ENCODE measurements at regions not wholly inside any gene's neighbourhood (a gene's known extent, or its start where the extent isn't known, plus 50 kb on each side); places are given as distances from the start of the nearest gene placed in this dataset.

GRCh38 chr10:111871458-111871857 lies 312.1 kb downstream of the GPAM start:
- no peaks in the 10 kb centered on the region for H3K27me3 Mint-ChIP-seq (ENCODE audit: low read depth)
- ATAC-seq: no peak
- H3K27ac Mint-ChIP-seq: no peak overlapping the region
- peaks cover 20% of the 10 kb centered on the region for H3K36me3 Mint-ChIP-seq
- no peak for DNase-seq (ENCODE audit: low spot score)
- H3K4me1 Mint-ChIP-seq: peaks cover 14% of the 10 kb centered on the region
- ChIA-PET POLR2A (no interaction called here), CTCF (no interaction called here)
- peaks cover 29% of the 10 kb centered on the region for H3K9me3 Mint-ChIP-seq
- TF ChIP-seq TEAD1 (CRISPR knock-in tag; IDR thresholded peaks at IDR 0.05) (no peak), NR3C1 (CRISPR knock-in tag; conservative IDR thresholded peaks at IDR 0.05; ENCODE audit: low read depth) (no peak), AR (CRISPR knock-in tag; IDR thresholded peaks at IDR 0.05) (no peak), CBFB (CRISPR knock-in tag; IDR thresholded peaks at IDR 0.05; ENCODE audit: low read depth) (no peak)
- H3K4me3 Mint-ChIP-seq: no peak overlapping the region

DNA sequence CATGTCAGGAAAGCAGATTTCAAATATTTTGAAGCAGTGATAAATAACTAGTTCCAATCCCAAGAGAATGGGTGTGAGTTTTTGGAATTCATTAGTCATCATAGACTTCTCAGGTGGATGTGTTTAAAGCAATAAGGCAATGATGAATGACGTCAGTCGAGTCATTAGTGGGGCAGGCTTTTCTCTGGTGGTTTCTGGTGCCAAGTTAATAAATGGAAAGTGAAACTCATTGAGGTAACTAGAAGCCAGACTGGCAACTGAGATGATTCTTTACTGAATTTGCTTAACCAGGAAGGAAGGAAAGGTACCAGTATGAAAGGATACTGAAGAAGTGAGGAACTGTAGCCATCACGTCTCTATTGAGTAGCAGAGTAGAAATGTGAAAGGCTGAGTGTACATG lies 311.0 kb downstream of the GPAM start:
- H3K27me3 Mint-ChIP-seq (ENCODE audit: low read depth): no peaks in the 10 kb centered on the region
- H3K27ac Mint-ChIP-seq: no peak overlapping the region
- H3K4me3 Mint-ChIP-seq: no peak overlapping the region
- ATAC-seq (no peak), DNase-seq (ENCODE audit: low spot score) (no peak)
- ChIA-PET POLR2A (no interaction called here), CTCF (no interaction called here)
- peaks cover 30% of the 10 kb centered on the region for H3K9me3 Mint-ChIP-seq
- no peak for TF ChIP-seq SOX15 (CRISPR knock-in tag; IDR thresholded peaks at IDR 0.05)
- TF ChIP-seq ZNF263 (CRISPR knock-in tag; IDR thresholded peaks at IDR 0.05; ENCODE audit: low read depth): no peak
- no peak for TF ChIP-seq GTF2I (CRISPR knock-in tag; conservative IDR thresholded peaks at IDR 0.05)
- no peak for TF ChIP-seq TCF7 (CRISPR knock-in tag; IDR thresholded peaks at IDR 0.05; ENCODE audit: low read depth)
- no peak for TF ChIP-seq ZNF121 (CRISPR knock-in tag; IDR thresholded peaks at IDR 0.05)
- TF ChIP-seq ZNF219 (CRISPR knock-in tag; IDR thresholded peaks at IDR 0.05; ENCODE audit: borderline replicate concordance): no peak
- TF ChIP-seq ATF1 (CRISPR knock-in tag; IDR thresholded peaks at IDR 0.05): no peak
- no peak for TF ChIP-seq NFATC4 (CRISPR knock-in tag; IDR thresholded peaks at IDR 0.05)
- TF ChIP-seq IRF2 (CRISPR knock-in tag; IDR thresholded peaks at IDR 0.05; ENCODE audit: borderline replicate concordance, low read depth): no peak
- TF ChIP-seq JUN (CRISPR knock-in tag; IDR thresholded peaks at IDR 0.05): no peak
- no peak for TF ChIP-seq ARID4B (CRISPR knock-in tag; IDR thresholded peaks at IDR 0.05; ENCODE audit: borderline replicate concordance)
- no peak for TF ChIP-seq SMAD3 (CRISPR knock-in tag; IDR thresholded peaks at IDR 0.05; ENCODE audit: borderline replicate concordance)
- TF ChIP-seq ZNF423 (CRISPR knock-in tag; IDR thresholded peaks at IDR 0.05): no peak
- TF ChIP-seq STAT6 (CRISPR knock-in tag; conservative IDR thresholded peaks at IDR 0.05; ENCODE audit: low read depth): no peak
- TF ChIP-seq, protein P1, sequence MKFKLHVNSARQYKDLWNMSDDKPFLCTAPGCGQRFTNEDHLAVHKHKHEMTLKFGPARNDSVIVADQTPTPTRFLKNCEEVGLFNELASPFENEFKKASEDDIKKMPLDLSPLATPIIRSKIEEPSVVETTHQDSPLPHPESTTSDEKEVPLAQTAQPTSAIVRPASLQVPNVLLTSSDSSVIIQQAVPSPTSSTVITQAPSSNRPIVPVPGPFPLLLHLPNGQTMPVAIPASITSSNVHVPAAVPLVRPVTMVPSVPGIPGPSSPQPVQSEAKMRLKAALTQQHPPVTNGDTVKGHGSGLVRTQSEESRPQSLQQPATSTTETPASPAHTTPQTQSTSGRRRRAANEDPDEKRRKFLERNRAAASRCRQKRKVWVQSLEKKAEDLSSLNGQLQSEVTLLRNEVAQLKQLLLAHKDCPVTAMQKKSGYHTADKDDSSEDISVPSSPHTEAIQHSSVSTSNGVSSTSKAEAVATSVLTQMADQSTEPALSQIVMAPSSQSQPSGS (CRISPR knock-in tag; IDR thresholded peaks at IDR 0.05; ENCODE audit: borderline replicate concordance, low read depth): no peak
- H3K4me1 Mint-ChIP-seq: peaks cover 22% of the 10 kb centered on the region
- H3K36me3 Mint-ChIP-seq: peaks cover 20% of the 10 kb centered on the region

Data from WTC11 (cell line).